ENCODE measurements at regions not wholly inside any gene's neighbourhood (a gene's known extent, or its start where the extent isn't known, plus 50 kb on each side); places are given as distances from the start of the nearest gene placed in this dataset.

DNA sequence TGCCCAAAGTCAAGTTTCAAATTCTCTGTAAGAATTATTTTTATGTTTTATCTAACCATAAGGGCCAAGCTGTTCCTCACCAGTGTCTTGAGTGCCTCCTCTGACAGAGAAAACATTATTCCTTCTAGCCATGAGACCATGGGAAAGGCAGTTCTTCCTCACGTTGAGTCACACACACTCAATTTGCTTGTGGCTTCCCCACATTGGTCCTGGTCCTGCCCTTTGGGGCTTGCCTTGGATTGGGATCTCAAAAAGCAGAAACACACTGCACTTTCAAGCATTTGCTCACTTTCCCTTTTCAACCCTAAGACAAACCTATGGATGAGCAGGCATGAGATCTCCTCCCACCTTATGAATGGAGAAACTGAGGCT lies 248.3 kb upstream of the IGFBP3 start:
- no peak for DNase-seq (ENCODE audit: low spot score)

DNA sequence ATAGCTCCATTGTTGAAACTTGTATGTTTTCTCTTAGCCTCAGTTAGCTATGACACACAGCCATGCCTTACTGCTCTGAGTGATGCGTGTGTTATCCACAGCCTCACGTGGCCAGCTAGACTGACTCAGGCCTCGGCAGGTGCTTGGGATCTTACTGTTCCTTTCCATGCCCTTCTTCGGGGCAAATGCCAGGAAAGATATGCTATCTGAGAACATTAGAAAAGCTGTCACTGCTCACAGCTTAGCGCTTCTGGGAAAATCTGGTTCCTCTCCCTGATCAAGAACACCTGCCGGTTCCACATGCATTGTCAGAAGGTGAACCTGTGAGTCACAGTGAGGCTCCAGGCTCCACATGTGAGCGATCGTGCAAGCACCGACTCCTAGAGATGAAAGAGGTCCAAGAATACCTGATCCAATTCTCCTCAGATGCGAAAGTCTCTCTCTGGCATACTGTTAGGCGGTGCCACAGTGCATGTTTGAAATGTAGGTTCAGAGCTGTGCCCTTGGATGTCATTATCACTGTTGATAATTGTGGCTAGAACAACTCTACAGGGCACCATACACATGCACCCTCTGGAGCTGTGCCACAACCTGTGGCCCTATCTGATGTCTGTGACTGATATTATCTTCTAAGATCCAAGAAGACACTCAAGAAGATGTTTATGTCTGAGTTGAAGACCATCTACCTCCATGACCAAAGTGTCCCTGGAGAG lies 247.8 kb upstream of the IGFBP3 start:
- no peak for DNase-seq (ENCODE audit: low spot score)

DNA sequence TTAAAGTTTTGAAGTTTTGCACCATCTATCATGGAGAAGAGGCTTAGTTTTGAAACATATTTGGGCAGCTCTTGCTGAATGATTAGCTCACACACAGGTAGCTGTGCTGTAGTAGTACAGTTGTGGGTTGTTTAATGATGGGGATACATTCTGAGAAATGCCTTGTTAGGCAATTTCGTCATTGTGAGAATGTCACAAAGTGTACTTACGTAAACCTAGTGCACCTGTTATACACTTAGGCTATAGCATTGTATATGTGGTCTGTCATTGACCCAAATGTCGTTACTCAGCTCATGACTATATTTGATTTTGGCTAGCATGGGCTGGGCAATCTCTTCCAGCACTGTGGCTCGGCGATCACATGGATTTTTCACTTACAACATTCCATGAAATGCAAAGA lies 247.2 kb upstream of the IGFBP3 start:
- DNase-seq (ENCODE audit: low spot score), result no peak

DNA sequence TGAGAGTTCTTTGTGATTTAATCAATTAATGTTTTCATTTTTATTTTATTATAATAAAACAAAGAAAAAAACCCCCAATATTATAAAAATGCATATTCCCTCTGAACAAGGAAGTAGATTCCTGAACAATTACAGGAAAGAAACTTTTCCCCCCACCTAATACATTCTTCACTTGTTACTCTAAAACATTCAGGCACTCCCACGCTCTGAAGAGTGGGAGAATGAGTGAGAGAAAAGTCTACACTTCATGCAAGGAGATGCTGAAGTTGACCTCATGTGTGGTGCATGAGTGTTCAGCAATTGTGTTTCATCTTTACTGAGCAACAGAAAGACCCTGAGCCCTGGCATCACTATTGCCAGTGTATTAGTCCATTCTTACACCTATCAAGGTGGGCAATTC lies 244.2 kb upstream of the IGFBP3 start:
- DNase-seq (ENCODE audit: low spot score), result no peak

DNA sequence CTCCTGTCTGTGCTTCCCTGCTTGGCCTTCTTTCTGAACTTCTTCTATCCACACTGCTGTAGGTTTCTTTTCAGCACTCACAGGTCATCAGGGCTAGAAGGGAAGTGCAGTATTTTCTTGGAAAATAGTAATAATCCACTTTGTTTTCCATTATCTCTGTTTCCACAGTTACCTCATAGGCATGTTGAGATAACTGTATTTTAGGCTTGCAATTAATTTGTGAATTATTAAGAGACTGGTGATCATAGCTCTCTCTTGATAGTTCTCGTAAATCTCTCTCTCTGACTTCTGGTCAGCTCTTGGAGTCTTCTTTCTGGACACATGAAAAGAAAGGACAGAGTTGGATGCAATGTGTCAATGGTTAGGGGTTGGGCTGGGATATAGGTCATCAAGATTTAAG lies 243.6 kb upstream of the IGFBP3 start:
- no peak for DNase-seq (ENCODE audit: low spot score)

DNA sequence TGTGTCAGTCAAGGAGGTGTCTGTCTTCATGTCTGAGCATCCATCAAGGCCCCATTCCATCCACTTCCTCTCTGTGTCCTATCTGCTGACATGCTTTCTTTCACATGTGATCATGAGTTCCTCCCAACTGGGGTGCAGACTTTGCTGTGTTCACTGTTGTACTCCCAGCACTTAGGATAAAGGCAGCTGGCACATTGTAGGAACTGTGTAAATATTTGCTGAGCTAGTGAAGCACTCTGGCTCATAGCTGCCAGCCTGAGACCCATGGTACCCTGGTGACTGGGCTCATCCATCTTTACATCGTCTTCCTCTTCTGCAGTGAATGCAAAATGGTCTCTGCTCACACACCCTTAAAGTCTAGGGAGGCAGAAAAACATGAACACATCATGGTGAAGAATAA lies 242.2 kb upstream of the IGFBP3 start:
- no peak for DNase-seq (ENCODE audit: low spot score)

DNA sequence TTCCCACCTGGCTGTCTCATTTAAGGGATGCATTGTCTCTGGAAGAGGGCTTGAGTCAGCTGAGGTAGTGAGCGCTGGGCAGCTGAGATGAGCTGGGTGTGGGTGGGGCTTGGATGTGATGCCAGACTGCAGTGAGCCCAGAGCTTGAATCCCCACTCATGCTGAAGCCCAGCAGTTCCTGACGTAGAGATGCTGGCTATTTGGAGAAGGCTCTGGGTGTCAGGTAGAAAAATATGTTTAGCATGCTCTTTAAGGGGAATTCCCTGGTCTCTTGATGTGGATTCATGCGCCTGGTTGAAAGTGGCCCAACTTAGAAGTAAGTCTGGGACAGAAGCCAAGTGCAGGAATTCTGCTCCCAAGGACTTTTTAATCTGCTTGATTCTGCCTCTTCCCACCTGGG lies 241.5 kb upstream of the IGFBP3 start:
- DNase-seq (ENCODE audit: low spot score), result no peak

DNA sequence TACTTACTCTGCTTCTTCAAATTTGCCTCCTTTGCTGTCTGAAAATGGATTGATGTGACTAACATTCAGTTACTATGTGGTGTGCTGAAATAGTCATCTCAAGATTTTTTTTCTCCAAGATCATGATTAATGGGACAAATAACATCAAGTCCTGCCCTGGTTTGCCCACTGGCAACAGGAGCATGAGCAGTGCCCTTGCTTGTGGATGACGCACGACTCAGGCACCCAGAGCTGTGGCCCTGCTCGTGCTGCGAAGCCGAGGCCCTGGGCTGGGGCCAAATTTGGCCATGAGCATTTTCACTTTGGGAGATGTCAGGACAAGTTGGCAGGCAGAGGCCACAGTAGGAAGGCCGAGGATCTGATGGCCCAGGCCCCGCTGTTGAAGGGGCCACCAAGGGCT lies 239.8 kb upstream of the IGFBP3 start:
- DNase-seq (ENCODE audit: low spot score), result no peak

DNA sequence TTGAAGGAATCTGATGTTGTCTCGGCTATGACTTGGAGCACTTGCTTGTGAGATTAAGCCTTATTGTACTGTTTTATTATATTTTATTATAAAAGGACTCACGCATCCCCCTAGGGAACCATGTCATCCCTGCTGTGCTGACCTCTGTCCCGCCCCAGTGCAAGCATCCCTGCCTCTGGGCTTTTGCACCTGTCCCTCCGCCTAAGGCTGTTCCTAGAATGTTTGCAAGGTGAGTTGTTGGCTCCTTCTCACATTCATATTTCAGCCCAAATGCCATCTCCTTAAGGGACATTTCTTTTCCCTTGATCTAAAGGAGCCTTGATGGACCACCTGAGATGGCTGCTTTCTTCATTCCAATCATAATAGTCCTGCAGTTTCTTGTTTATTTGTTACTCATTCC lies 236.9 kb upstream of the IGFBP3 start:
- DNase-seq (ENCODE audit: low spot score), result no peak

DNA sequence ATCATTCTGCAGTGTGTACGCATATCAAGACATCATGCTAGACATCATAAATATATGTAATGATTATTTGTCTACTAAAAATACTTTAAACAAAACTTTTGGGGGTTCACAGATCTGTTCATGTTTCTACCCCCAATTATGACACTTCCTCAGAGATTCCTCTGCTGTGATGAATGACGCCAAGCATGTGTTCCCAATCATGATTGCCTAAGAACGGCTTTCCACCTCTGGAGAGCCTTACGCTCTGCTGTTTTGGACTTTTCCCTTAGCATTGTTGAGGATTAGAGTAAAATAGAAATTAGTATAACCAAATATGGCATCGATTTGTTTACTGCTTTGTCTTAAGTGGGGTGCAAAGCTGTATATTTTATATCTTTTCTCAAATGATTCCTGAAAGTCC lies 236.3 kb upstream of the IGFBP3 start:
- no peak for DNase-seq (ENCODE audit: low spot score)

DNA sequence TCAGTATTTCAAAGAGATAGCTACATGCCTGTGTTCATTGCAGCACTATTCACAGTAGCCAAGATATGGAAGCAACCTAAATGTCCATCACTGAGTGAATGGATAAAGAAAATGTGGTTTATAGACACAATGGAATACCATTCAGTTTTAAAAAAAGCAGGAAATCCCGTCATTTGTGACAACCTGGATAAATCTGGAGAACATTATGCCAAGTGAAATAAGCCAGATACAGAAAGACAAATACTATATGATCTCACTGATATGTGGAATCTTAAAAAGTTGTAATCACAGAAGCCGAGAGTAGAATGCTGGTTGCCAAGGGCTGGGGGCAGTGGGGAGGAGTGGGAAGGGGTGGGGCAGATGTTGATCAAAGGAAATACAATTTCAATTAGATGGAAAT lies 235.8 kb upstream of the IGFBP3 start:
- no peak for DNase-seq (ENCODE audit: low spot score)

DNA sequence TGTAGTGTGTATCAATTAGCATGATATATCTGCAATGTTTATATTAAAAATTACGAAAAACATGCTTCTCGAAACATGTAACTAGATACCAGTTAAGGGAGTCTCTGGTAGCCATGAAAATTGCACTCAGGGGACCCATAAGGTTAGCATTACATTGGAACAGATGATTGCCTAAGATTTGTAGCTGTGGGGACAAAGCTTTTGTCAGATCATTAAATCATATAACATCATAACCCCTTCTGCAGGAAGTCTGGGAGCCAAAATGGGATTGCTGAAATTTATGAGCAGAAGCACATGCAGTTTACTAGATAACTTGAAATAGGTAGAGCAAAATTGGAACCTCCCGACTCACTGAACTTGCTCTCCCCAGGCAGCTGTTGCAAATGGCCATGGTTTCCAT lies 235.0 kb upstream of the IGFBP3 start:
- no peak for DNase-seq (ENCODE audit: low spot score)

DNA sequence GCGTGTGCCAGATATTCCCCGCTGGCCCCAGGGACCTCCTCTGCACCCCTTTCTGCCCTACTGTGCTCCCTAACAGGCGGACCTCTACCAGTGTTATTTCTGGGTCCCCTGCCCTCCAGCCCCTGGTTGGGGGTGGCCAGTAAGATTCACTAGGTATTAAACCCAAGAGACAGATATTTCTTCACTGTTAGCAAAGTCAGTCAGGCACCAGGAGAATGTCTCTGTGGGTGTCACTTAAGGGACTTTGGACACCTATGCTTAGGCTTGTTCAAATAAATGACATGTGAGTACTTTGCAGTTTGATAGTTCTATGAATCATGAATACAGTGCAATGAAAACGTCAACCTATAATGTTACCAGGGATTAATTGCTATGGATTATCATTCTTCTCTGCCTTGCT lies 234.3 kb upstream of the IGFBP3 start:
- no peak for DNase-seq (ENCODE audit: low spot score)

DNA sequence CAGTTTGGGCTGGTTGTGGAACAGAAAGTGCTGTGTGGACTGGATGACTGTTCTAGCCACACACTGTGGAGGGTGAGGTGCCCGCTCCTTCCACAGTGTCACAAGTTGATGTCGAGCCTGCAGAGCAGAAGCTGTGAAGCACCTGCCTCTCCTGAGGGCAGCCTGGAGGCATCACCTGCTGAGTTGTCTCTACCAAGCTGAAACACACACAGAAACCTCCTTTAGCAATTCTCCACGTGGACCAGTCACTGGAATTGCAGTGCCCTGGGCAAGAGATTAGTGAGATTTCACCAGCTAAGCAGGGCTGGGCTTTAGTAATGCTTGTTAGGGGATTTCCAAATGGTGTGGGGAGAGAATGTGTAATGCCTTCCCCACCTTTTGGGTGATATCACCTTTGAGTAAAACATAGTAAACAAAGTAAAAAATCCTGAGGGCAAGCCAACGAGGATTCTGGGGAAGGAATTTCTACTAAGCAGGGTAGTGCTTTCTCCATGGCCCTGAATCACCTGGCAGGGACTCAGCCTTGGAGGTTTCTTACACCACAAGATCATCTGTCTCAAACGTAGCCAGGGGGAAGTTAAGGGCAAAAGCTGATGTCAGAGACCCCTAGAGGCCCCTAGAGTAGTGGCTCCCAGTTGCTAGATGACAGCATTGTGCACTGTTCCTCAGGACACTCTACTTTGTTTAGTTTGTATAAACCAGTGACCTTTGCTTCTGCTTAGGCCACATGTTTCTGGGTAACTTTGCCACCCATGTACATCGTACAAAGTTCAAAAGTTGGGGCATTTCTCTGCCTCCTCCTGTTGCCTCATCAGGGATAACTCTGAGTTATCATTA lies 233.1 kb upstream of the IGFBP3 start:
- DNase-seq (ENCODE audit: low spot score), result no peak

DNA sequence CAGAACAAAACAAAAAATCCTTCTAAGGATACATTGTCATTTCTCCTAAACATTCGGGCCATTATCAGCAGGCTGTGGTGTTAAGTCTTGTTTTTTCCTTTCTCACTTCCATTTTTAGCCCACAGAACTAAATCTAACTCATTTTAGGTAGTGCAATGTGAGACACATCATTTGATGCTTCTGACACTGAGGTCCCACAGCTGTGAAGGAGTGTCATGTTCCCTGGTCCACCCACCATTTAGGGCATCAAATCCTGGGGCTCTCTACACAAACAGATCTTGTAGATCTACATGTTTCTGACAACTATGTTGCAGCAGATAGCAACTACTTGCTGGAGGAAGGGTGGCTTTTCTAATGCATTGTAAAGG lies 232.5 kb upstream of the IGFBP3 start:
- DNase-seq (ENCODE audit: low spot score), result no peak

DNA sequence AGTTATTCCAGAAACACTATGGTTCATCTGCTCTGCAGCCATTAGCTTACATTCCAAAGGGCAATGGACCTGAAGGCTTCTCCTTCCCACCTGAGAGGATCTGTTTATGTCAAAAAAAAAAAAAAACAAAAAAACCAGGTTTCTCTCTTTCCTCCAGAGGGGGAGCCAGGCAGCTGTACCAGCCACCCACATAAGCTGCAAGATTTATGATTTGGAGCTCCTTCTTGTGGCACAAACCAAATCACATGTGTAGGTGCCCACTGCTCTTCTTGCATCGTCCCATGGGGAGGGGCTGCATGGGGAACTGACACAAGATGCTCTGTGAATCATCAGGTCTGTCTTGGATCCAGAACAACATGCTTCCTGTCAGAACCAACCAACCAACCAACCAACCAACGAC lies 231.6 kb upstream of the IGFBP3 start:
- DNase-seq (ENCODE audit: low spot score), result no peak

DNA sequence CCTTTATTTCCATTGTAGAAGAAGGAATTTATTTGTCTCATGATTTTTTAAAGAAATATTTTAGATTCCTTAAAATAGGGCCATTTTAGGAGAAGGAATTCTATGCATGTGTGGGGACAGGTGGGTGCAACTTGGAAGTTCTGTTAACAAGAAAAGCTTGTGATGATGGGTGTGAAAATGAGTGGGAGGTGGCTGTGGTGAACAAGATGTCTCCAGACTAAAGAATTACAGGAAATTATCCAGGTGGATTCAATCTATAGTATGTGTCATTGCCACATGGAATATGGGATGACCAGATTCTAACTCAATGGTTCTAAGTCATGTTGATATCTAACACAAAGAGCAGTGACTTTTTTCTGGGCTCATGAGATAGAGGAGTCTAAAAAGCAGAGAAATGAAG lies 229.6 kb upstream of the IGFBP3 start:
- DNase-seq (ENCODE audit: low spot score), result no peak

DNA sequence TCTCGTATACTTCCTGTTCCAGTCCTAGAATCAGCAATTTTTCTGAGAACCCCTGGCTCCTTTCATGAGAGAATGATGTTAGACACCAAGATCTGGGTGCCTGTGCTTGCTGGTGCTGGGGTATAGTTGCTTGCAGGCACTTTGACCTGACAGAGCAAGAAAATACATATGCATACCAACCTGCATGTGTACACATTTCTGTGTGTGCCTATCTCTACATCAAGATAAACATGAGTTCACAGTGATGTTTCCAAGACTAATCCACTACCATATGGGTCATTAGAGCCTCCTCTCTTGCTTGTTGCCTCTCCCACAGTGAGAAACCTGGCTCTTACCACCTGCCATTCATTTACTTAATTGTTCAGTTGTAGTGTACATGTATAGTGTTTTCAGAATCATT lies 229.1 kb upstream of the IGFBP3 start:
- DNase-seq (ENCODE audit: low spot score), result no peak

DNA sequence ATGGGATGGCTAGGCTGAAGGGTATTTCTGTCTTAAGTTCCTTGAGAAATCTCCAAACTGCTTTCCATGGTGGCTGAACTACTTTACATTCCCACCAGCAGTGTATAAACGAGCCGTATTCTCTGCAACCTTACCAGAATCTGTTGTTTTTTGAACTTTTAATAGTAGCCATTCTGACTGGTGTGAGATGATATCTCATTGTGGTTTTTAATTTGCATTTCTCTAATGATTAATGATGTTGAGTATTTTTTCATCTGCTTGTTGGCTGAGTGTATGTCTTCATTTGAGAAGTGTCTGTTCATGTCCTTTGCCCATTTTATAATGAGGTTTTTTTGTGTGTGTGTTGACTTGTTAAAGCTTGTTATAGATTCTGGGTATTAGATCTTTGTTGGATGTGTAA lies 226.8 kb upstream of the IGFBP3 start:
- no peak for DNase-seq (ENCODE audit: low spot score)

DNA sequence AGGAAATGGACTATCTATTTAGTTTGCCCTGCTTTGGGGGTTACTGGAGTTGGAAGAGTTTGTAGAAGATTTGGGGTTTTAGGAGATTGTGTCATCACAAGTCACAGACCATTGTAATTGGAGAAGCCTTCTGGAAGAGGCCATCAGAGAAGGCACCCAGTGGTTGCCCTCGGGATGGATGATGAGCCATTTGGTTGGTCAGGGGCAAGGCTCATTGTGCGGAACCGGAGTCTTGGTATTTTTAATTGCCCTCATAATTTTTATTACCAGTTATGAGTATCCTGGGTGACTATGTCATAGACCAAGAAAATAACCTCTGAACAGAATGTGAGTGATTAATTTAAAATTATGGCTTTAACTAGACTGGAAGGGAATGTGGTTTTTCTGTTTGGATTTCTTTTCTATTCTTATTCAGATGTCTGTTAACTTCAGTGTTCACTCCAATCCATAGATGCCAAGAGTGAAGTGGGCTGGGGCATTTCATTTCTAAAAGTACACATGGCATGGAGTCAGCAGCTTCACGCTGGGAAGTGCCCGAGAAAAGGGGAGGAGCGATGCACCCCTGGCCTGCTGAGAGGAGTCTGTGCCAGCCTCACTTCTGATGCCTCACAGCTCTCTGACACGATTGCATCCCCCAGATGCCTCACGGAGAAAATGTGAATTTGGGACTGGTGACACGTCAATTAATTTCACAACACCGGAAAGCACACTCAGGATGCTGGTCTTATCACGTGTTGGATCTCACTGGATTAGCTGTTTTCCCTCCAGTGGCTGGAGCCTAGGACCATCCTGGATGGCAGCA lies 225.6 kb upstream of the IGFBP3 start:
- no peak for DNase-seq (ENCODE audit: low spot score)

DNA sequence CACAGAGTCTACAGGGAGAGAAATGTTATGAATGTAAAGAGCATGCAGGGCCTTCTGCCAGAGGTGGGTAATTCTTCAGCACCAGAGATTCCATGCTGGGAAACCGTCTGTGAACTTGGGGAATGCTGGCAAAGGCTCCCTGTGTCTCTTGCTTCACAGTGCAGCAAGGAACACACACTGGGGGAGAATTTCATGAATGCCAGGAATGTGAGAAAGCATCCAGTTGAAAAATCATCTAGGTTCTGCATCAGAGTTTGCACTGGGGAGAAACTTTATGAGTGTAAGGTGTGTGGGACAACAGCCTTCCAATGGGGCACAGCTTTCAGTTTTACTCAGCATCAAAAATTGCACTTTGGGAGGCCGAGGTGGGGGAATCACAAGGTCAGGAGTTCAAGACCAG lies 224.3 kb upstream of the IGFBP3 start:
- peak; percentile 58 for DNase-seq (ENCODE audit: low spot score)

DNA sequence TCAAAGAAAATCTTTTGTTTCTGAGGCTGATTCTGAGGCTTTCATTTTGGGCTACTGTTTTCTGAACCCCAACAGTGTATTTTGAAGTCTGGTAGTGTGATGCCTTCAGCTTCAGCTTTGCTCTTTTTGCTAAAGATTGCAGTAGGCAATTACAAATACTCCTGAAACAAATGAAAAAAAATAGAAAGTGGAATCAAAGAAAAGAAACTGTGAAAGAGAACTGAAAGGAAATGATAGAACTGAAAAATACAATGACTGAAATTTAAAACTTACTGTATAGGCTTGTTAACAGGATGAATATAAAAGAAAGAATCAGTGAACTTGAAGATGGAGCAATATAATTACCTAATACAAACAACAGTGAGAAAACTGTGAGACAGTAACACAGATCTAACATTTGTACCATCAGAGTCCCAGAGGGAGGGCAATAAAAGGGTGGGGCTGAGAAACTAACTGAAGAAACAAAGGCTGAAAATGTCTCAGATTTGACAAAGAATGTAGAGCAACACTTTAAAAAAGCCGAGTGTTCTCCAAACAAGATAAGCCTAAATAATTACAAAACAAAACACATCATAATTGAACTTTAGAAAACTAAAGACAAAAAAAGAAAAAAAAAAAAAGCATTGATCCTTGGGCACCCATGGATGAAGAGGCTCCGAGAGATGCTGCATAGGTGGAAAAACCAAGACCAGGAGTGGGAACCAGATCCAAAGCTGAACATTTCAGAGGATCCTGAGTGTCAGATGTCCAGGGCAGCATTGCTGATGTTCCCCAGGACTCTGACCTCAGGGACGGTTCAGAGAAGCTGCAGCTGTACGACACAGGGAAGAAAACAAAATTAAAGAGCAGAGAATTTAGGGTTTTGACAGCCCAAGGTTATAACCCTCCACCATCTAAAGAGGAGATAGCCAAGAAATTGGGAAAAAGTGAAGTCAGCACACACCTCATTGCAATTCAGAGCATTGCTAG lies 223.2 kb upstream of the IGFBP3 start:
- no peak for DNase-seq (ENCODE audit: low spot score)

Measured in mucosa of gallbladder (tissue), 1 donor.